Kidney (tissue), 13 donors: ENCODE measurements at regions not wholly inside any gene's neighbourhood (a gene's known extent, or its start where the extent isn't known, plus 50 kb on each side); places are given as distances from the start of the nearest gene placed in this dataset.

Experiments
- DNase-seq, 5 donors: peaks; one replicate each; pipeline ENCODE4 v3.0.0-alpha.2; 2013 to 2020
- FAIRE-seq: peaks from 2 replicates; lab custom pipeline; 2012; peaks lifted over from hg19 to GRCh38; lab: Jason Lieb, UNC
- H3K27ac ChIP-seq, 2 donors: one replicate each; pipeline ENCODE4 v1.7.0; 2013; ENCODE audit warnings: low read depth in 2 of 2, low read length in 2 of 2, inconsistent platforms in 1 of 2
- H3K27me3 ChIP-seq: one replicate; pipeline ENCODE4 v1.7.1; 2013; ENCODE audit warnings: low read length, inconsistent platforms; ENCODE audit not compliant: control insufficient read depth, insufficient read depth
- H3K36me3 ChIP-seq, 3 donors: one replicate each; pipeline versions ENCODE4 v1.7.0 to v1.7.1; 2013; ENCODE audit warnings: low read length in 3 of 3, control low read depth in 1 of 3, inconsistent platforms in 1 of 3; ENCODE audit not compliant: insufficient read depth in 3 of 3, control insufficient read depth in 2 of 3
- H3K4me1 ChIP-seq, 3 donors: one replicate each; pipeline versions ENCODE4 v1.7.0 to v1.7.1; 2013; ENCODE audit warnings: low read length in 3 of 3, inconsistent platforms in 1 of 3, low read depth in 1 of 3; ENCODE audit not compliant: control insufficient read depth in 2 of 3, insufficient read depth in 2 of 3
- H3K4me3 ChIP-seq, 3 donors: one replicate each; pipeline versions ENCODE4 v1.7.0 to v1.8.1; 2013; ENCODE audit warnings: low read length in 3 of 3, control low read depth in 1 of 3, inconsistent platforms in 1 of 3
- H3K9ac ChIP-seq, 3 donors: one replicate each; pipeline versions ENCODE4 v1.7.0 to v1.7.1; 2013; ENCODE audit warnings: low read length in 3 of 3, control low read depth in 1 of 3, inconsistent platforms in 1 of 3
- H3K9me3 ChIP-seq, 3 donors: one replicate each; pipeline versions ENCODE4 v1.7.0 to v1.7.1; 2013; ENCODE audit warnings: low read length in 3 of 3, control low read depth in 1 of 3, inconsistent platforms in 1 of 3; ENCODE audit not compliant: control insufficient read depth in 2 of 3, insufficient read depth in 1 of 3
- intact Hi-C: fragments of 100-400 bp; cut with DNase I; formaldehyde crosslinking; loops from one replicate; pipeline ENCODE4 v1.11.1; 2022
- TF ChIP-seq, protein P1 (sequence below): IDR thresholded peaks from 3 replicates; pipeline ENCODE4 v1.5.1; 2012; ENCODE audit warnings: mild to moderate bottlenecking, moderate library complexity, borderline replicate concordance; ENCODE audit not compliant: insufficient read depth; ENCODE audit errors: extremely low read depth
- donor health status: control.
- donor health status: control.
- donor health status: control.
- donor health status: control.
- donor health status: control.
- donor health status: DM: yes; HTN: yes; CAD: no.
- donor health status: Normal renal cell carcinoma (clear cell type).

DNA sequence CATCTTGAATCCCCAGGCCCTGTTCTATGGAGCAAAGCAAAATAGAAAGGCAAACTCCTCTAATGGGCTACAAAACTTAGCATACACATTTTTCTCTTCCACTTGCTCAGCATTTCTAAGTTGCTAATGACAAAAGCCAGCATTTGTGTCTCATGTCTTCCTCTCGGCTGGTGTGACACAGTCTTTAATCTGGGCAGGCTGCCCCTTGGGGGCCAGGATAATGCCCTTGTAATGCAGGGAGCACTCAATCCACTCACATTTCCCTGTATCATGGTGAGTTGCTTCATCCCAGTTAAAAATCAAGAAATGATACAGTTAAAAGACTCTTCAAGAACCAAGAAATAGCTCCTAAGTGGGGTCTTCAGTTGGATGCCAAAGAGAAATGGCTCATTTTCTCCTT lies 109.1 kb upstream of the FBXO11 start:
- no peaks in the 10 kb centered on the region for H3K27me3 ChIP-seq
- no peaks in the 10 kb centered on the region for H3K36me3 ChIP-seq
- FAIRE-seq (no peak), DNase-seq (no peak)
- H3K27ac ChIP-seq = no peak overlapping the region
- H3K4me3 ChIP-seq = no peak overlapping the region
- intact Hi-C loops = no loop called here
- H3K9me3 ChIP-seq = no peaks in the 10 kb centered on the region
- TF ChIP-seq, protein P1, sequence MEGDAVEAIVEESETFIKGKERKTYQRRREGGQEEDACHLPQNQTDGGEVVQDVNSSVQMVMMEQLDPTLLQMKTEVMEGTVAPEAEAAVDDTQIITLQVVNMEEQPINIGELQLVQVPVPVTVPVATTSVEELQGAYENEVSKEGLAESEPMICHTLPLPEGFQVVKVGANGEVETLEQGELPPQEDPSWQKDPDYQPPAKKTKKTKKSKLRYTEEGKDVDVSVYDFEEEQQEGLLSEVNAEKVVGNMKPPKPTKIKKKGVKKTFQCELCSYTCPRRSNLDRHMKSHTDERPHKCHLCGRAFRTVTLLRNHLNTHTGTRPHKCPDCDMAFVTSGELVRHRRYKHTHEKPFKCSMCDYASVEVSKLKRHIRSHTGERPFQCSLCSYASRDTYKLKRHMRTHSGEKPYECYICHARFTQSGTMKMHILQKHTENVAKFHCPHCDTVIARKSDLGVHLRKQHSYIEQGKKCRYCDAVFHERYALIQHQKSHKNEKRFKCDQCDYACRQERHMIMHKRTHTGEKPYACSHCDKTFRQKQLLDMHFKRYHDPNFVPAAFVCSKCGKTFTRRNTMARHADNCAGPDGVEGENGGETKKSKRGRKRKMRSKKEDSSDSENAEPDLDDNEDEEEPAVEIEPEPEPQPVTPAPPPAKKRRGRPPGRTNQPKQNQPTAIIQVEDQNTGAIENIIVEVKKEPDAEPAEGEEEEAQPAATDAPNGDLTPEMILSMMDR = no peak
- no peaks in the 10 kb centered on the region for H3K4me1 ChIP-seq
- no peak overlapping the region for H3K9ac ChIP-seq

DNA sequence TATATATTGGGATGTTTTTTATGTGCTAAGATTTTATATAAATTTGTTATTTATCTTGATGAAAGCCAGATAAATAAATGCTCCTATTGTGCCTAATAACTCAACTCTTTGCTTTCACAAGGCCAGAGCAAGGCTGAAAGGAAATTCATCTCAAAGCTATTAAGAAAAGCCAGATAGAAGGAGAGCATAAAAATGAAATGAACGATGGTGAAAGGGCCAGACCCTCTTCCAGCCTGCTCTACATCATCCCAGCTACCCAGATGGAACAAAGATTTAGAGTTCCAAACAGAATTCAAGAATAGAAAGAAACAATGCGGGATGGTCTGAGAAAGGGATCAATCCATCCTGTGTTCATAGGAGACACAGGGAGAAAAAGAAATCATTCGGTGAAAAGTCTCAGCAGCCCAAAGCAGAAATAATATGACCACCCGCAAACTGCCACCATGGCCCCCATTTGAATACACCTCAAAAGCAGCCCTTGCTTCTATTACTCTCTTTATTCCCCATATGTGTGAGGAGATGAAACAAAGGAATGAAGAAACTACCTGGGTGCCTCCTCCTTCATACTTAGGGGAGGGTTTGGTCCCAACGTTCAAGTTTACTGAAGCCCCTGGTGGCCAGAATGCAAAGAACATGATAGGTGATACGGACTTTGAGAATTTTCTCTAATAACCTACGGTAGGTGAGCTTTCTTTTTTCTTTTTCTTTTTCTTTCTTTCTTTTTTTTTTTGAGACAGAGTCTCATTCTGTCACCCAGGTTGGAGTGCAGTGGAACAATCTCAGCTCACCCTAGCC lies 110.1 kb upstream of the FBXO11 start:
- no peaks in the 10 kb centered on the region for H3K4me1 ChIP-seq
- H3K9ac ChIP-seq = no peak overlapping the region
- DNase-seq = peak in 1 of 5 donors; percentile 1
- FAIRE-seq = no peak
- no peak overlapping the region for H3K4me3 ChIP-seq
- no peaks in the 10 kb centered on the region for H3K27me3 ChIP-seq
- TF ChIP-seq, protein P1 = no peak
- intact Hi-C loops = no loop called here
- no peaks in the 10 kb centered on the region for H3K36me3 ChIP-seq
- no peak overlapping the region for H3K27ac ChIP-seq
- no peaks in the 10 kb centered on the region for H3K9me3 ChIP-seq

- no peak overlapping the region for H3K9ac ChIP-seq
- DNase-seq = no peak
- H3K9me3 ChIP-seq = no peaks in the 10 kb centered on the region
- intact Hi-C loops = no loop called here
- no peak for FAIRE-seq
- H3K27me3 ChIP-seq = no peaks in the 10 kb centered on the region
- H3K36me3 ChIP-seq = no peaks in the 10 kb centered on the region
- TF ChIP-seq, protein P1 = no peak
- H3K4me3 ChIP-seq = no peak overlapping the region
- H3K27ac ChIP-seq = no peak overlapping the region
- H3K4me1 ChIP-seq = no peaks in the 10 kb centered on the region
These were observed 110.8 kb upstream of the FBXO11 start for GRCh38 chr2:48017136-48017535.
